NB4 (cell line): ENCODE measurements at regions not wholly inside any gene's neighbourhood (a gene's known extent, or its start where the extent isn't known, plus 50 kb on each side); places are given as distances from the start of the nearest gene placed in this dataset.

Source experiments
- DNase-seq: peaks from one replicate; pipeline ENCODE4 v3.0.0; 2010; ENCODE audit warnings: low read depth
- H3K4me3 ChIP-seq: one replicate; pipeline ENCODE4 v1.5.1; 2011; ENCODE audit warnings: mild to moderate bottlenecking, low read depth, low read length, moderate library complexity
- CTCF ChIP-seq: IDR thresholded peaks from one replicate; pipeline ENCODE4 v1.5.1; 2012; ENCODE audit warnings: low read depth, low read length
- MYC ChIP-seq: IDR thresholded peaks from 2 replicates; pipeline ENCODE4 v1.6.1; 2011; ENCODE audit warnings: low read depth, low read length
- POLR2A ChIP-seq: IDR thresholded peaks from 2 replicates; pipeline ENCODE4 v1.6.1; 2011; ENCODE audit warnings: mild to moderate bottlenecking; ENCODE audit not compliant: insufficient read length; ENCODE audit errors: extremely low read depth
- TF ChIP-seq, protein P1 (sequence below): IDR thresholded peaks from 2 replicates; pipeline ENCODE4 v1.6.1; 2011; ENCODE audit warnings: low read depth, low read length

DNA sequence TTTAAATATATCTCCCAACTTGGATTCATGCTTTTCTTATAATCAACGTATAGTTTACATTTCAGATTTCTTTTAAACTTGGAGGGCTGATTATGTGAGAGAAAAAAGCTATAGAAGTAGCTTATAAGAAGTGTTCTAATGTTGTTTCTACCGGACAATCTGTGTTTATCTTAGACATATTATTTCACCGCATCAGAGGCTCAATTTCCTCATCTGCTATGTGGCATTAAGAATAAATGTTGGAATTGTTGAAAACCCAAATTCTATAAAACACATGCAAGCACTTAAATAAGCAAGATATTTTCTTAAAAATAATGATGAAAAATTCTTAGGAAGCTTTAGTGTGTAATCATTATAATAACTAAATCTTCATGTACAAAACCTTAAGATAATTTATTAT lies 407.9 kb downstream of the HRH4 start:
- TF ChIP-seq, protein P1, sequence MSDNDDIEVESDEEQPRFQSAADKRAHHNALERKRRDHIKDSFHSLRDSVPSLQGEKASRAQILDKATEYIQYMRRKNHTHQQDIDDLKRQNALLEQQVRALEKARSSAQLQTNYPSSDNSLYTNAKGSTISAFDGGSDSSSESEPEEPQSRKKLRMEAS: no peak
- TF ChIP-seq MYC: no peak
- TF ChIP-seq CTCF: no peak
- TF ChIP-seq POLR2A: no peak
- H3K4me3 ChIP-seq: no peak overlapping the region
- DNase-seq: no peak

DNA sequence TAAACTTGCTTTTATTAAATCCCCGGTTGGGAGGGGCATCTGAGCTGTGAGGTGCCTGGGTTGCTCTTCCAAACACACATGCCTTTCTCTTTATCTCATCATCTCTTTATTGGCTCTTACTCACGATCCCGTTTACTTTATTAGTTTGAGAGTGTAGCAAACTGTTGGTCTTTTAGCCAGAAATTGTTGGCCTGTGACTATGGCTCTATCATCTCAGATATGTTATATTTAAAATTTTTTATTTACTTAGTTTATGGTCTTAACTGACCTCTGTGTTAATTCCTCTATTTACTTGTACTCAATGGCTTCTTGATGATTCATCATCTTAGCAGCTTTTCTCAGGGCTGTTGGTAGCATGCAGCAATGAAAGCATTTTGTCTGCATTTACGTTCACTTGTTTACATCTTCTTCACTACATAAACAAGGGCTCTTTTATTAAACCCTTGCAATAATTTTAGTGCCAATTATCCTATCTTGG lies 408.4 kb downstream of the HRH4 start:
- TF ChIP-seq CTCF: no peak
- no peak for TF ChIP-seq MYC
- TF ChIP-seq POLR2A: no peak
- TF ChIP-seq, protein P1: no peak
- no peak for DNase-seq
- H3K4me3 ChIP-seq: no peak overlapping the region

DNA sequence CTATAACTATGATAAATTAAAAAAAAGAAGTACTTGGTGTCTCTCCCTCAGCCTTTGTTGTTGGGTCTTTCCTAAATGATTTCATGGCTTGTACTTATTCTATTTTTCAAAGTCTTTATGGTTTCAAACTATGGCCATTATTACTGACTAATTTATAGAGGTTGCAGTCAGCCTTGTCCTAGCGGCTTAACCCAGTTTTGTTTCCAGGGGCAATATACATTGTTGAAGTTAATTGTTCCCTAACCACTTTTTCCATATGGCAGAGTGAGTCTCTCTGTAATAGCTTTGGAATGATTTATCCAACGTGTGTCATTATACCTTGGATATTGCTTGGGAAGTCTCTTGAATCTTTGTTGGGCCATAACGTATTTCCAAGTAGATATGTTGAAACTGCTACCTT lies 408.8 kb downstream of the HRH4 start:
- no peak overlapping the region for H3K4me3 ChIP-seq
- no peak for DNase-seq
- TF ChIP-seq MYC: no peak
- TF ChIP-seq, protein P1: no peak
- no peak for TF ChIP-seq CTCF
- no peak for TF ChIP-seq POLR2A

GRCh38 chr18:24875286-24875685 lies 414.8 kb downstream of the HRH4 start:
- DNase-seq: no peak
- TF ChIP-seq, protein P1: no peak
- TF ChIP-seq CTCF (no peak), MYC (no peak), POLR2A (no peak)

GRCh38 chr18:24875777-24876176 lies 415.3 kb downstream of the HRH4 start:
- no peak for DNase-seq
- H3K4me3 ChIP-seq: no peak overlapping the region
- no peak for TF ChIP-seq CTCF
- TF ChIP-seq MYC: no peak
- TF ChIP-seq, protein P1: no peak
- no peak for TF ChIP-seq POLR2A

More at GRCh38 chr18:24875286-24875685, 414.8 kb downstream of the HRH4 start:
- H3K4me3 ChIP-seq: no peak overlapping the region

GRCh38 chr18:24876266-24876665 lies 415.8 kb downstream of the HRH4 start:
- DNase-seq: no peak
- TF ChIP-seq MYC: no peak
- H3K4me3 ChIP-seq: no peak overlapping the region
